ENCODE measurements at regions not wholly inside any gene's neighbourhood (a gene's known extent, or its start where the extent isn't known, plus 50 kb on each side); places are given as distances from the start of the nearest gene placed in this dataset.

DNA sequence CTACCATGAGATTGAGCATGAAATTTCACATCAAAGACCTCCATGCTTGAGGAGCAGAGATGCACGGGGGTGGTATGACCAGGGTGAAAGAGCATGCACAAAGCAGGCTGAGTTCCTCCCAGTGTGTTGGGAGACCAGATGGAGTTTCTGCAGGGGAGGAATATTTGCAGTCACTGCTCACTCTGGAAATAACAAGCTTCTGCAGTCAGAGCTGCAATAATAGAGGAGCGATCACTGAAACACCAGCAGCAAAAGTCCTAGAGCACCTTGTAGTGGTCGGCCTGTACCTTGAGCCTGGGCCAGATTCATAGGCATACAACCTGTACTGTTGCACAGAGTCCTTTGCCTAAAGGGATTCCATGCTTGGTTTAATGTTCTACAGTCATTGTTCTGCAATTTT lies 184.5 kb upstream of the SP8 start:
- CTCF ChIA-PET, result no interaction called here
- TF ChIP-seq CTCF (IDR thresholded peaks at IDR 0.05), result no peak
- Mint-ChIP-seq H3K36me3 (ENCODE audit: low read depth) (no peaks in the 10 kb centered on the region), H3K4me3 (no peak overlapping the region), H3K27ac (no peak overlapping the region), H3K27me3 (no peaks in the 10 kb centered on the region), H3K9me3 (no peaks in the 10 kb centered on the region), H3K4me1 (no peaks in the 10 kb centered on the region)
- POLR2A ChIA-PET, result no interaction called here
- intact Hi-C loops (cut with micrococcal nuclease), result no loop called here
- ATAC-seq (ENCODE audit: low read depth), result no peak
- no peak for DNase-seq

DNA sequence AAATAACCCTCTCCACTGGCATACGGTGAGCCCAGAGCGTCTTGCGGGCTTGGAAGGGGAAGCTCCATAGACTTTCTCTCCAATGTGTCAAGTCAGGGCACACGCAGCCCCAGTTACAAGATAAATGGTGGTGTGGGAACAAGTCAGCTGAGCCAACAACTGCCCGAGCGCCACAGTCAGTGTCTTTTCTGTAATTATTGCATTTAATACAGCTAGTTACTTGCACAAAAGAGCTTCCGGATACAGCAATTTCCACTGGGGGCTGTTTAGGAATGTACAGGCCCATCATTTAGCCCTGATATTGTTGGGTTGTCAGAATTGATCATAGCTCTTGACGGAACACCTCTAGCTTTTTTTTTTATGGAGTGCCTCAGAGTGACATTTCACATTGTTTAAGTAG lies 193.5 kb upstream of the SP8 start:
- intact Hi-C loops (cut with micrococcal nuclease), result no loop called here
- POLR2A ChIA-PET, result no interaction called here
- Mint-ChIP-seq H3K4me3 (no peak overlapping the region), H3K27me3 (no peaks in the 10 kb centered on the region), H3K4me1 (no peaks in the 10 kb centered on the region), H3K9me3 (no peaks in the 10 kb centered on the region), H3K36me3 (ENCODE audit: low read depth) (no peaks in the 10 kb centered on the region), H3K27ac (no peak overlapping the region)
- CTCF ChIA-PET, result no interaction called here
- DNase-seq (no peak), ATAC-seq (ENCODE audit: low read depth) (no peak)
- no peak for TF ChIP-seq CTCF (IDR thresholded peaks at IDR 0.05)

- ATAC-seq (ENCODE audit: low read depth) (no peak), DNase-seq (no peak)
- intact Hi-C loops (cut with micrococcal nuclease), result no loop called here
- H3K9me3 Mint-ChIP-seq, result no peaks in the 10 kb centered on the region
- H3K36me3 Mint-ChIP-seq (ENCODE audit: low read depth), result no peaks in the 10 kb centered on the region
- H3K4me1 Mint-ChIP-seq, result no peaks in the 10 kb centered on the region
- no peak overlapping the region for H3K4me3 Mint-ChIP-seq
- no peak overlapping the region for H3K27ac Mint-ChIP-seq
- H3K27me3 Mint-ChIP-seq, result no peaks in the 10 kb centered on the region
- ChIA-PET CTCF (no interaction called here), POLR2A (no interaction called here)
- no peak for TF ChIP-seq CTCF (IDR thresholded peaks at IDR 0.05)
Measured at GRCh38 chr7:20980668-20981264, 194.1 kb upstream of the SP8 start.

DNA sequence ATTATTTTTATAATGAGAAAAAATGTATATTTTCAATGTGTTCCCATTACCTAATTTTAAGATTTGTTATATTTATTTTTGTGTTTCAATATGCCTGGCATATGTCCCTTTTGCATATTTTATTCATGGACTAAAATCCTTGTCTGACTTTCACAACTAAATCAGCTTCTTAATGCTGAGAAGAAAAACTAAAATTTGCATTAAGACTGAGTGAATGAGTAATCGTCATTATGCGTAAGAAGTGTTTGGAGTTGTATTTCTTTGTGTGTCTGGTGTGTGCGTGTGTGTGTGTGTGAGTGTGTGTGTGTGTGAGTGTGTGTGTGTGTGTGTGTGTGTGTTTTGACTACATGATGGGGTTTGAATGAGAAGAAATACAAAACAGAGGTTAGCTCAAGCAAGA lies 201.7 kb upstream of the SP8 start:
- TF ChIP-seq CTCF (IDR thresholded peaks at IDR 0.05), result no peak
- Mint-ChIP-seq H3K4me3 (no peak overlapping the region), H3K36me3 (ENCODE audit: low read depth) (no peaks in the 10 kb centered on the region), H3K4me1 (no peaks in the 10 kb centered on the region), H3K27ac (no peak overlapping the region), H3K9me3 (no peaks in the 10 kb centered on the region), H3K27me3 (no peaks in the 10 kb centered on the region)
- ChIA-PET POLR2A (no interaction called here), CTCF (no interaction called here)
- ATAC-seq (ENCODE audit: low read depth) (no peak), DNase-seq (no peak)
- intact Hi-C loops (cut with micrococcal nuclease), result no loop called here

DNA sequence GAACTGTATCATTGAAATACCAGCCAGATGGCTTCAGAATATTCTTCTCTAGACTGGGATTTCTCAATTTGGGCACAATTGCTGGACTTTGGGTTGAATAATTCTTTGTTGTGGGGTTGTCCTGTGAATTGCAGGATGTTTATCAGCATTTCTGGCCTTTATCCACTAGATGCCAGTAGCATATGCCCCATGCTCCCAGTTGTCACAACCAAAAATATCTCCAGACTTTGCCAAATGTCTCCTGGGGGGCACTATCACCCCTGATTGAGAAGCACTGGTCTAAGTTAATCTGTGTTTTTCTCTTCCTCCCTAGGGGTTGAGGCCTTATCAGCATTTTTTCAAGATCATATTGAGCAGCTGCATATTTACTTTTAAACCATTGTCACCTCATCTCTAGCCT lies 204.9 kb upstream of the SP8 start:
- peaks cover 3% of the 10 kb centered on the region for H3K9me3 Mint-ChIP-seq
- intact Hi-C loops (cut with micrococcal nuclease), result no loop called here

More for the DNA sequence above, 204.9 kb upstream of the SP8 start:
- no peaks in the 10 kb centered on the region for H3K36me3 Mint-ChIP-seq (ENCODE audit: low read depth)
- no peaks in the 10 kb centered on the region for H3K4me1 Mint-ChIP-seq
- no peak overlapping the region for H3K4me3 Mint-ChIP-seq
- H3K27me3 Mint-ChIP-seq, result no peaks in the 10 kb centered on the region
- H3K27ac Mint-ChIP-seq, result no peak overlapping the region
- ChIA-PET CTCF (no interaction called here), POLR2A (no interaction called here)
- ATAC-seq (ENCODE audit: low read depth) (no peak), DNase-seq (no peak)
- no peak for TF ChIP-seq CTCF (IDR thresholded peaks at IDR 0.05)

Data from activated B cell treated with CpG ODN at 0.5 μM for 24 hours (primary cell).